ENCODE measurements at regions not wholly inside any gene's neighbourhood (a gene's known extent, or its start where the extent isn't known, plus 50 kb on each side); places are given as distances from the start of the nearest gene placed in this dataset.

GRCh38 chr4:141340458-141340857 is 119.8 kb downstream of the ZNF330 start:
- no peak for TF ChIP-seq CTCF (IDR thresholded peaks at IDR 0.05; ENCODE audit: extremely low read depth in 1 of 2, insufficient read depth in 1 of 2, low read depth in 1 of 2, low read length in 2 of 2)
- TF ChIP-seq POLR2AphosphoS5 (IDR thresholded peaks at IDR 0.05; ENCODE audit: insufficient read depth, low read depth, low read length), result no peak
- TF ChIP-seq POLR2A (IDR thresholded peaks at IDR 0.05; ENCODE audit: low read depth, low read length), result no peak
